ENCODE measurements at regions not wholly inside any gene's neighbourhood (a gene's known extent, or its start where the extent isn't known, plus 50 kb on each side); places are given as distances from the start of the nearest gene placed in this dataset.

DNA sequence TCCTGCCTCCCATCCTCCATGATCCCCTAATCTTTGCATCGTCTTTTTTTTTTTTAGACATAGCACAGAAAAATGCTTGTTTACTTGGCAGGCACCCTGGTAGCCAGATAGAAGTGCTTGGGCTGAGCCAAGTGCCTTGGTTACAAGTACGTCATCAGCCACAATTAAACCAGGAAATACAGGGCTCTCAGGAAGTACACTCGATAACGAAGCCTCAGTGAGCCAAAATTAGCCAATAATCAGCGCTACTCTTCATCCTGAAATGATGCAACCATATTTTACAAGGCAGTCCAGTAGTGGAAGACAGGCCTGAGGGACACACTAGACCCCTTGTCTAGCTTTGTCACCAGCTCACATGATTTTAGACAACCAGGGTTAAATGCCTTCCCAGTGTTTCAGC, 194.0 kb upstream of the NBEA start:
- POLR2A ChIA-PET, result no interaction called here
- peaks cover 27% of the 10 kb centered on the region for H3K27me3 Mint-ChIP-seq
- no peak overlapping the region for H3K27ac Mint-ChIP-seq
- H3K27me3 ChIP-seq (ENCODE audit: control insufficient read depth in 1 of 2, insufficient read depth in 2 of 2, low read length in 2 of 2), result no peaks in the 10 kb centered on the region
- TF ChIP-seq CTCF (IDR thresholded peaks at IDR 0.05), result no peak
- peaks cover 0 to 10% of the 10 kb centered on the region in 2 experiments for H3K9me3 ChIP-seq (ENCODE audit: control insufficient read depth in 1 of 2, insufficient read depth in 1 of 2, low read length in 2 of 2)
- no peak overlapping the region for H3K27ac ChIP-seq (ENCODE audit: low read depth in 1 of 2, low read length in 2 of 2)
- intact Hi-C loops (cut with DNase I, micrococcal nuclease), result no loop called here
- H3K4me3 Mint-ChIP-seq, result no peak overlapping the region
- no peak for ATAC-seq (ENCODE audit: poor library complexity)
- no peaks in the 10 kb centered on the region for H3K36me3 ChIP-seq (ENCODE audit: insufficient read depth, low read length)
- H3K4me1 ChIP-seq (ENCODE audit: insufficient read depth, low read length), result no peaks in the 10 kb centered on the region
- H3K36me3 Mint-ChIP-seq (ENCODE audit: low read depth), result no peaks in the 10 kb centered on the region
- no peaks in the 10 kb centered on the region for H3K4me1 Mint-ChIP-seq (ENCODE audit: low read depth)
- CTCF ChIA-PET, result no interaction called here
- no peak overlapping the region for H3K4me3 ChIP-seq (ENCODE audit: low read length)
- no peak for DNase-seq
- H3K9me3 Mint-ChIP-seq, result peaks cover 2% of the 10 kb centered on the region

DNA sequence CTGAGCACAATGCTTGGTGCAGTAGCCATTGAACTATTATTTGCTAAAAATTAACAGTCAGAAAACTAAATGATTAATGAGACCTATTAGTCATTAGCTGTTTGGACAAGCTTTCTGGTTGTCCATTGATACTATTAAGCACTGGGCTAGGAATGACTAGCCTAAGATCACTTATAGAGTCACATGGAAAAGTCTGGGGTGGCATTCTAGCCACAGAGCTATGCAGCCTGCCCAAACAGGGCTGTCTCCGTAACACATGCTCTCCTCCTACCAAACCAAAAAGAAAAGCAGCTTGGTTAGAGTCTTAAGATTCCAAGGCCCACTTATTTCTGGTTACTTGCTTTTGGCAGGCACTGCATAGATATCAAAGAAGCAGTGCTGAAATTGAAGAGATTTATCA, 193.5 kb upstream of the NBEA start:
- no peak for TF ChIP-seq CTCF (IDR thresholded peaks at IDR 0.05)
- Mint-ChIP-seq H3K27me3 (peaks cover 27% of the 10 kb centered on the region), H3K4me3 (no peak overlapping the region), H3K27ac (no peak overlapping the region), H3K36me3 (ENCODE audit: low read depth) (no peaks in the 10 kb centered on the region), H3K4me1 (ENCODE audit: low read depth) (no peaks in the 10 kb centered on the region), H3K9me3 (no peaks in the 10 kb centered on the region)
- ChIA-PET POLR2A (no interaction called here), CTCF (no interaction called here)
- DNase-seq (no peak), ATAC-seq (ENCODE audit: poor library complexity) (no peak)
- Histone ChIP-seq H3K4me1 (ENCODE audit: insufficient read depth, low read length) (no peaks in the 10 kb centered on the region), H3K27ac (ENCODE audit: low read depth in 1 of 2, low read length in 2 of 2) (no peak overlapping the region), H3K36me3 (ENCODE audit: insufficient read depth, low read length) (no peaks in the 10 kb centered on the region), H3K4me3 (ENCODE audit: low read length) (no peak overlapping the region), H3K9me3 (ENCODE audit: control insufficient read depth in 1 of 2, insufficient read depth in 1 of 2, low read length in 2 of 2) (peaks cover 0 to 15% of the 10 kb centered on the region in 2 experiments), H3K27me3 (ENCODE audit: control insufficient read depth in 1 of 2, insufficient read depth in 2 of 2, low read length in 2 of 2) (no peaks in the 10 kb centered on the region)
- intact Hi-C loops (cut with DNase I, micrococcal nuclease), result no loop called here

DNA sequence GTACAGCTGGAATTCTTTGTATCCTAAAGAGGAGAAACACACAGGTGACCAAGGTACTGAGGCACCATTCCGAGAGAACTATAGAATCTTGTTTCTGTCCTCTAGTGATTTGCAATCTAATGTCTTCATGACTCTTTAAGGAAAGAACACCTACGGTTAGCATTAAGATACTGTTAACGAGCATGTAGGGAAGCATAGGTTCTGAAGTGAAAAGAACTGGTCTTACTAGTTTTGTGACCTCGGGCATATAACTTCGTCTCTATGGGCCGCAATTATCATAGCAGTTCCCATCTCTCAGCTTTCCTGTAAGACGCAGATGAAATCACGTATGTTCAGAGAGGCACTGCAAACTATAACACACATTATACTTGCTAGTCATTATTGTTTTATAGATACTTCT, 193.0 kb upstream of the NBEA start:
- Histone ChIP-seq H3K4me3 (ENCODE audit: low read length) (no peak overlapping the region), H3K36me3 (ENCODE audit: insufficient read depth, low read length) (no peaks in the 10 kb centered on the region), H3K27me3 (ENCODE audit: control insufficient read depth in 1 of 2, insufficient read depth in 2 of 2, low read length in 2 of 2) (no peaks in the 10 kb centered on the region), H3K4me1 (ENCODE audit: insufficient read depth, low read length) (no peaks in the 10 kb centered on the region), H3K9me3 (ENCODE audit: control insufficient read depth in 1 of 2, insufficient read depth in 1 of 2, low read length in 2 of 2) (peaks cover 0 to 15% of the 10 kb centered on the region in 2 experiments), H3K27ac (ENCODE audit: low read depth in 1 of 2, low read length in 2 of 2) (no peak overlapping the region)
- Mint-ChIP-seq H3K27ac (no peak overlapping the region), H3K4me1 (ENCODE audit: low read depth) (no peaks in the 10 kb centered on the region), H3K36me3 (ENCODE audit: low read depth) (no peaks in the 10 kb centered on the region), H3K4me3 (no peak overlapping the region), H3K27me3 (peaks cover 27% of the 10 kb centered on the region), H3K9me3 (no peaks in the 10 kb centered on the region)
- DNase-seq (no peak), ATAC-seq (ENCODE audit: poor library complexity) (no peak)
- intact Hi-C loops (cut with DNase I, micrococcal nuclease), result no loop called here
- CTCF ChIA-PET, result no interaction called here
- POLR2A ChIA-PET, result no interaction called here
- TF ChIP-seq CTCF (IDR thresholded peaks at IDR 0.05), result no peak
